Superior temporal gyrus (tissue), 1 donor: ENCODE measurements at regions not wholly inside any gene's neighbourhood (a gene's known extent, or its start where the extent isn't known, plus 50 kb on each side); places are given as distances from the start of the nearest gene placed in this dataset.
"Not testable (repeated sequence)": the region's sequence is repeated elsewhere in the genome, so short reads cannot be mapped to it uniquely, and the experiment has no call there.

ENCODE experiments used
- DNase-seq: peaks from one replicate; pipeline ENCODE4 v3.0.0-alpha.2; 2016; ENCODE audit errors: extremely low spot score

DNA sequence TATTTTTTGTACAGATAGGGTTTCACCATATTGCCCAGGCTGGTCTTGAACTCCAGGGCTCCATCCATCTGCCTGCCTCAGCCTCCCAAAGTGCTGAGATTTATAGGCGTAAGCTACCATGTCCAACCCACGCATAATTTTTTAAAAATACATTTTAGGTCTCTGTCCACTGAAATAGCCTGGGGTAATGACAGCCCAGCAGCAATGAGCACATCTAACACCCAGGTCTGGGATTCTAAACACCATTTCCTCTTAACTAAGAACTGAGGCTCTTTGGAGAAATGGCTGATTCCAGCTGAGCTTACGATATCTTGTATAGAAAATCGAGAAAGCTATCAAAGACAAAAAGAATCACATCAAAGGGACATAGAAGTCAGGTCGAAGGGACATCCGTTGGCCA, 245.3 kb downstream of the PARN start:
- no peak for DNase-seq

DNA sequence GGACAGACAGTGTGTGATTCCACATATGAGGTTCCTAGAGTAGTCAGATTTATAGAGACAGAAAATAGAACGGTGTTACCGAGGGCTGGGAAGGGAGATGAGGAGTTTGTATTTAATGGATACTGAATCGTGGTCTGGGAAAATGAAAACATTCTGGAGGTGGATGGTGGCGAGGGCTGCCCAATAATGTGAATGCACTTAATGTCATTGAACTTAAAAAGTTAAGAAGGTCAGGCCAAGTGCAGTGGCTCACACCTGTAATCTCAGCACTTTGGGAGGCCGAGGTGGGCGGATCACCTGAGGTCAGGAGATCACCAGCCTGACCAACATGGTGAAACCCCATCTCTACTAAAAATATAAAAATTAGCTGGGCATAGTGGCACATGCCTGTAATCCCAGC, 246.2 kb downstream of the PARN start:
- DNase-seq = not testable (repeated sequence)

DNA sequence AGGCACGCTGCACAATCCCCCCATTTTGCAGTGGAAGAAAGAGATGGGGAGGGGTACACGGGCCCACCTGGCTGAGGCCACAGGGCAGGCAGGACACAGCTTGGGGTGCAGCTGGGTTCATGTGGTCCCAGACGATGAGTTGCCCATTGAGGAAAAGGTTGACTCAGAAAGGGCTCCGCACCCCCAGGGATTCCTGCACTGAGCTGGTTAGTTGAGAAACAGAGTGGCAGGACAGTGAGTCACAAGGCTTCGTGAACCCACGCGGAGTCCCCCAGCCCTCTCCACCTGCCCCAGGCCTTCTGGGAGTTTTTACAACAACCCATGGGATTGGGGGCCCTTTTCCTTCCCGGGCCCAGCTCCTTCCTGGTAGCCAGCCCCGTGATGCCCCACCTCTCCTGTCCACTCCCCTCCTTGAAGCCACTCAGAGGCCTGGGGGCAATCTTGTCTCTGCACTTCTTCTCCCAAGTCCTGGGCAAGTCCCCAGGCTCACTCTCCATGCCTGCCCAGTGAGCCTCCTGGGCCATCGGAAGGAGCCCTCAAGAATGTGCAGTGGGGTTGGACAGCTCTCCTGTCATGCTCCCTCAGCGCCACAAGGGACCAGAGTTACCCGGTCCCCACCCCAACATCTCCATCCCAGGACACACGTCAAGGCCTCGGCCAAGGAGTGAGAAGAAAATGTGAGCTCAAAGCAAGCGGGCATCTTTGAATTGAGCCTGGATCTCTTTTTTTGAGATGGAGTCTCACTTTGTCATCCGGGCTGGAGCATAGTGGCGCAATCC, 251.2 kb downstream of the PARN start:
- DNase-seq = no peak

DNA sequence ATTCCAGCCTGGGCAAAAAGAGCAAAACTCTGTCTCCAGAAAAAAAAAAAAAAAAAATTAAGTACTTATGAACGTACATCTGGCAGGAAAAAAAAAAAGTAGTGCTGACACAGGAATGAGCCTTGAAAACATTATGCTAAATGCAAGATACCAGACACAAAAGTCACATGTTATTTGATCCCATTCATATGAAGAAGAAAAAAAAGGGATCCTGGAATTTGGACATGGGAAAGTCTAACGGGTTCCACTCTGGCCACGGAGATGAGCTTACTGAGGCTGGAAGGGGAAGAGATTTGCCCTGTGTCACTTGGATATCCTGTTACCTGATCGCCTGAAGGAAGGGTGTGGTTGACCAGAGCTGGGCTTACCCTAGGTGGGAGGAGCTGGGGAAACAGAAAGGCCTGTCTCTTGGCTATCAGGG, 251.9 kb downstream of the PARN start:
- DNase-seq = no peak

DNA sequence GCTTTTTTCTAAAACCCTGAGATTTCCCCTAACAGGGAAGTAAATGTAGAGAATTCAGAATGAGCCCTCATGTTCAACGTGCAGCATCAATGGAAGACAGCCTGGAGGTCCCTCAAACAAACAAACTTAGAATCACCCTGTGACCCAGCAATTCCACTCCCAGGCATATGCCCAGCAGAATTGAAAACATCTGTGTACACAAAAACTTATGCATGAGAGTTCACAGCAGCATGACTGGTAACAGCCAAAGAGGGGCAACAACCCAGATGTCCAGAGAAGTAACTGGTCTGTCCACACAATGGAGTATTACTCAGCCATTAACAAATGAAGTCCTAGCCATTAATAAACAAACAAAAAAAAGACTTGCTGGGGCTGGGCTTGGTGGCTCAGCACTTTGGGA, 252.7 kb downstream of the PARN start:
- DNase-seq = no peak

DNA sequence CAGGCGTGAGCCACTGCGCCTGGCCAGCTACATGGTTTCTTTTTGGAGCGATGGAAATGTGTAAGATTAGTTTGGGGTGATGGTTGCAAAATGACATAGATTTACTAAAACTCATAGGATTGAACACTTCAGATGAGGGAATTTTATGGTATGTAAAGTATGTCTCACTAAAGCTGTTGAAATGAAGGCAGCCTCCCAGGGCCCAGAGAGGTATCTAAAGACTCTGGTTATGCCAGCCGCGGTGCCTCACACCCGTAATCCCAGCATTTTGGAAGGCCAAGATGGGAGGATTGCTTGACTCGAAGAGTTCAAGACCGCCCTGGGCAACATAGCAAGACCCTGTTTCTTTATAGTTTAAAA, 254.9 kb downstream of the PARN start:
- DNase-seq = no peak

DNA sequence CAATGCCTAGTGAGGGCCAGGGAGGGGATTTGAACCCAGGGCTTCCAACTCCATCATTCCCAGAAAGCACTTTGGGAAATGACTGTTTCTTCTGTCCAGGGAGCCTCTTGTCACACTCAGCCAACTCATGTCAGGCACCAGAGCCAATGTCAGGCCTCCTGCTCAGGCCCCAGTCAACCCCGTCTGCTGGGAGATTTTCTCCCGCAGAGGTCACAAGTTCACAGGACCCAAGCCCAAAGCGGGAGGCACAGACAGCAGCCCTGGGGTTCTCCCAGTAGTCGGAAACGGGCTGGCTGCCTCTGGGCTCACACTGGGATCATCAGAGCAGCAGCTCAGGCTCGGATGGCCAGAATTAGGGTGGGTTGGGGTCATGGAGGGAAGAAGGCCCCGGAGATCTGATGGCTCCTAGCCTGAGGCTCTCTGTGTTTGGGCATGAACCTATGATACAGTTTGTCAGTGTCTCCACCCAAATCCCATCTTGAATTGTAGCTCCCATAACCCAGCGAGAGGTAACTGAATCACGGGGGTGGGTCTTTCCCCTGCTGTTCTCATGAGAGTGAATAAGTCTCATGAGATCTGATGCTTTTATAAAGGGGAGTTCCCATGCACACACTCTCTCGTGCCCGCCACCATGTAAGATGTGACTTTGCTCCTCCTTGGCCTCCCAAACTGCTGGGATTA, 255.5 kb downstream of the PARN start:
- DNase-seq = no peak

DNA sequence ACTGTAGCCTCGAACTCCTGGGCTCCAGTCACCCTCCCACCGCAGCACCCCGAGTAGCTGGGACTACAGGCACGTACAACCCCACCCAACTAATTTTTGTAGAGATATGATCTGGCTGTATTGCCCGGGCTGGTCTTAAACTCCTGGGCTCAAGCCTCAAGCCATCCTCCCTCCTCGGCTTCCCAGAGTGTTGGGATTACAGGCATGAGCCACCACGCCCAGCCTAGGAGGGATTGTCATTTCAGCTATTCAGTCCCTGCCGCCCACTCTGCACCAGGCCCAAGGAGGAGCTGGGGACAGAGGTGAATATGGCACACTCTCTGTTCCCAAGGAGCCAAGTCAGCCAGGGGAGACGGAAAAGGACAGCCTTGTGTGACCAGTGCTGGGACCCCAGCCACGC, 256.2 kb downstream of the PARN start:
- no peak for DNase-seq

DNA sequence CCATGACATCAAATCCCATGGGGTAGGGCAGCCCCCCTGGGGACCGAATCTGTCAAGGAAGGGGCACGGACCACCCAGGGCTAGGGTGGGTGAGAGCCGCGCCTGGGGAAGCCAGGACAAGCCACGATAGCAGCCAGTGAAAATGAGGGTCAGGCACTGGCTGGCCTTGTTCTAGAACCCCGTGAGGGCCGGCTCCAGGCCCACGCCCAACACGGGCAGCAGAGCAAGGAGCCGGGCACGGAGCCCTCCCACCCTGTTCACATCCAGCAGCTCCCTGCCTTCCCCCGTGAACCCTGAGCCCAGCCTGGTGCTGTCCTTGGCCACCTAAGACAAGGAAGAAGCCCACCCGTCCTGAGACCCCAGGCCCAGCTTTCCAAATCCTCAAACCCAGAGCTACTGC, 256.7 kb downstream of the PARN start:
- no peak for DNase-seq

DNA sequence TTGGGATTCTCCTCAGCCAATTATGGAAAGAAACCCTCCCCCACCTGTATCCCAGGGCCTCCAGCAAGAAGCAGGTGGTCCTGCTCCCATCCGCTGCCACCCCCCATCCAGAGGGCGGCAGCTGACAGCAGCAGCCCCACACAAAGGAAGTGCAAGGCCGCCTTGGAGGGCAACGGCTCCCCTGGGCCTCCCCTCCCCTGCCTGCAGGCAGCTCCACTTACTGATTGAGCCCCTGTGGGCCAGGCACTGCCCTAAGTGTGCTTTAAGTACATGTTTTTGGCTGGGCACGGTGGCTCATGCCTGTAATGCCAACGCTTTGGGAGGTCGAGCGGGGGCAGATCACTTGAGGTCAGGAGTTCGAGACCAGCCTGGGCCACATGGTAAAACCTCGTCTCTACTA, 257.6 kb downstream of the PARN start:
- DNase-seq = no peak

DNA sequence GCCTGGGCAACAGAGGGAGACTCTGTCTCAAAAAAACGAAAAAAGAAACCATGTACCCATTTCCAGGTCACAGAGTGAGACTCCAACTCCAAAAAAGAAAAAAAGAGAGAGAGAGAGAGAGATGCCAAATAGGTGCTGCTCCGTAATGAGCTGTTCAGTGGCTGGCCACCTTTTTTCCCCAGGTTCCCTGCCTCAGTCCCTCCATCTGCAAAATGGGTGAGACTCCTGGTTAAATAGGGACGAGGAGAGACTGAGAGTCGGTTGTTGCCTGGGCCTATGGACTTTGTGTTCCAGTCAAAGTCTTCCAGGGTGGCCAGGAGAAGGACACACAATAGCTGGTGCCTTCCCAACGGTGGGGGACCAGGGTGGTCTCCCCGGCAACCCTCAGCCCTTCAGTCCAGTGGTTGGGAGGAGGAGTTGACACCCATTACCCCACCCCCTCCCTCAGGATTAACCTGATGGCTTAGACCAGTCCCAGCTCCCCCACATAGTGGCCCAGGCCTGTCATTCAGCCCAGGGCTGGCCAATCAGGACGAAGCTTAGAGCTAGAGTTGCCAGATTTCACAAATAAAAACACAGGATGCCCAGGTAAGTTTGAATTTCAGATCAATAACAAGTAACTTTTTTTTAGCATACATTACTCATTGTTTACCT, 258.2 kb downstream of the PARN start:
- DNase-seq = no peak

DNA sequence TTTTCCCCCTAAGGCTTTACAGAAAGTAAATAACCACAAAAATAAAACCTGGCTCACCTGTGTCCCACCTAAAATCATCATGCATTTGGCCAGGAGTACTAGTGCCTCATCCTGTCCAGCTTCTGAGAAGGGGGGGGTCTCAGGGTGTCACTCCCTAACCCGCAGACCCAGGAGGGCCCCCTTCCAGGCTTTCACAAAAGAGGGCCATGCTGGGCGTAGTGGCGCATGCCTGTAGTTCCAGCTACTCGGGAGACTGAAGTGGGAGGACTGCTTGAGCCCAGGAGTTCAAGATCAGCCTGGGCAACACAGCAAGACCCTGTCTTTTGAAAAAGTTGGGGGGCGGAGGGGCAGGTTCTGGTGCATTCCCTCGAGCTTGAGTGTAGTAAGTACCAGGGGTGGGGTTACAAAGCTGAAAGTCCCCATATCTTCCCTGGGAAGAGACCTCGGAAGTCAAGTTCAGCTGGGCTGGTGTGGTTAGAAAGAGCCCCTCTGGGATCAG, 259.3 kb downstream of the PARN start:
- no peak for DNase-seq

DNA sequence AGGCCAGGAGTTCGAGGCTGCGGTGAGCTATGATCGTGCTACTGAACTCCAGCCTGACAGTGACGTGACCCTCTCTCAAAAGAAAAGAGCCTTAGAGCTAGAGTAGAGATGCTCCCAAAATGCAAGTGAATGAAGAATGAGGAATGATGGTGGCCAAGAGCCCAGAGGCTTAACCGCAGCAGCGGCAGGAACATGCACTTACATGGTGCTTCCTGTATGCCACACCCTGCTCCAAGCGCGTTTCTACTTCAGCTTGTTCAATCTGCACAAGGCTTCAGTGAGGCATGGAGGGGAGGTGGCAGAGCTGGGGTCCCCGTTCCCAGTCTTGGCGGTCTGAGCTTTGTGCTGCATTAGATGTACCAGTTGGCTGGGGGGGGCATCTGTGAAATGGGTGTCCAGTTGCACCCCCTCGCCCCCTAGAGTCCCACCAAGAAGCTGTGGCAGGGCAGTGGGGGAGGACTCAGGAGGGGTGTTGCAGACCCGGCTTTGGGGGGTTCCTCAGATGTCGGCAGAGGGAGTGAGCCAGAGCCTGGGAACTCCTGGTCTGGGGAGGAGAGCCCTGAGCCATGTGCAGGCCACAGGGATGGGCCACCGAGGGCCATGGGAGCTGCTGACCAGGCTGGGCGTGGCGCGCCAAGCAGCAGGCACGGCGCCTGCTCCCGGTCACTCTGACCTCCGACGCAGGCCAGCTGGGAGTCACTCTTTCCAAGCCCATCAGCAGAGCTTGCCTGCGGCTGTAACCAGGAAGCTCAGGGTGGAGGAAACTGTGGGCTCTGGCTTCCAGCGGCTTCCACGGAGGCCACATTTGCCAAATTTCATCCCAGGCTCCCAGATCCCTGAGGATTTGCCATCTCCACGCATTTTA, 260.1 kb downstream of the PARN start:
- no peak for DNase-seq

DNA sequence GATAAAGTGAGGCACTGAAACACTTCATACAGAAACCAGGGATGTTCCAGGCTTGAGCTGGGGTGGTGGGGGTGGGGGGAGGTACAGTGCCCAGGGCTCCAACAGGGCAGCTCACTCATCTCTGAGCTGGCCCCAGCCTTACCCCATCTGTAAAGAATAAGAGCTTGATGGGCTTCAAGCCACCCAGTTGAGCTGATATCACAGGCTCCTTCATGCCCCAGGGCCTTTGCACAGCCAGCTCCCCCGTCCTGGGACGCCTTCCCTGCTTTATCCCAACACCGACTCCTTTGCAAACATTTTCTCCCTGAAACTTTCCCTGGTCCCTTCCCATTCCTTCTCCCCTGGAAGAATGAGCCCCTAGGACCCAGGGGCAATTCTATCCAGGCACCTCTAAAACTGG, 261.7 kb downstream of the PARN start:
- no peak for DNase-seq

DNA sequence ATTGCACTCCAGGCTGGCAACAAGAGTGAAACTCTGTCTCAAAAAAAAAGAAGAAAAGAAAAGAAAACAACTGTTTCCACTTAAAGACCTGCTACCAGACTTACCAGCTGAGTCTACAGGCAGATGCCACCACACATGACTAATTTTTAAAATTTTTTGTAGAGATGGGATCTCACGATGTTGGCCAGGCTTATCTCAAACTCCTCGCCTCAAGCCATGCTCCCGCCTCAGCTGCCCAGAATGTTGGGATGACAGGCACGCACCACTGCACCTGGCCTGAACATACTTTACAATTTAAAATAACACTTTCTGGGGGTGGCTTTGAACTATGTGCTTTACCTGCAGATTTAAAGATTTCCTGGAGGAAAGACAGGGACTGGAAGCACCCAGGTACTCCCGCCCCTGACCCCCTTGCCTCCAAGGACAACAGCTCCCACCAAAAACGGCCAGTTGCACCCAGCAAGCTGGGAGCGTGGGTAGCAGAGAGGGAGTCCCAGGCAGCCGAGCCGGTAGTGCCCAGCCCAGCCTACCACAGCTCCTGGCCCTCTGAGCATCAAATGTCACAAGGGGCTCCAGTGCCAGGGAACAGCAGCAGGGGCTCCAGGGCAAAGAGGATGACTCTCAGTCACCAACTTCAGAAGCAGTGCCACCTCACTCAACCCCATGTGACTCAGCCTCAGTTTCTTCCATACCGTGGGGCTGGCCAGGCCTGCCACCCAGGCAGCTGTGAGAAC, 262.9 kb downstream of the PARN start:
- no peak for DNase-seq

DNA sequence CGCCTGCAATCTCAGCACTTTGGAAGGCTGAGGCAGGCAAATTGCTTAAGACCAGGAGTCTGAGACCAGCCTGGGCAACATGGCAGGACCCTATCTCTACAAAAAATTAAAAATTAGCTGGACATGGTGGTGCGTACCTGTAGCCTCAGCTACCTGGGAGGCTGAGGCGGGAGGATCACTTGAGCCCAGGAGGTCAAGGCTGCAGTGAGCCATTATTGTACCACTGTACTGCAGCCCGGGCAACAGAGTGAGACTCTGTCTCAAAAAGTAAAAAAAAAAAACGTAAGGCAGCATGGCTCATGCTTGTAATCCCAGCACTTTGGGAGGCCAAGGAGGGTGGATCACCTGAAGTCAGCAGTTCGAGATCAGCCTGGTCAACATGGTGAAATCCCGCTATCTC, 263.6 kb downstream of the PARN start:
- no peak for DNase-seq

DNA sequence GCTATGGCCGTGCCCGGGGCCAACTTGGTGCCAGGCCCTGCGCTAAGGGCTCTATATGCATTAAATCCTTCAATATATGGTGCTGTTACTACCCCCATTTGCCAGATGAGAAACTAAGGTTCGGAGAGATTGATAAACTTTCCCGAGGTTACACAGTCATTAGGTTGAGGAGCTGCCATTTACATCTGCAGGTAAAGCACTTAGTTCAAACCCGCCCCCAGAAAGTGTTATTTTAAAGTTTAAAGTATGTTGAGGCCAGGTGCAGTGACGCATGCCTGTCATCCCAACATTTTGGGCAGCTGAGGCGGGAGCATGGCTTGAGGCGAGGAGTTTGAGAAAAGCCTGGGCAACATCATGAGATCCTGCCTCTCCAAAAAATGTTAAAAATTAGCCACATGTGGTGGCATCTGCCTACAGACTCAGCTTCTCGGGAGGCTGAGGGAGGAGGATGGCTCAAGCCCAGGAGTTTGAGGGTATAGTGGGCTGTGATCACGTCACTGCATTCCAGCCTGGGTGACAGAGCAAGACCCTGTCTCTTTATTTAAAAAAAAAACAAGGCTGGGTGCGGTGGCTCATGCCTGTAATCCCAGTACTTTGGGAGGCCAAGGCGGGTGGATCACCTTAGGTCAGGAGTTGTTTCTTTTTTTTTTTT, 264.7 kb downstream of the PARN start:
- DNase-seq = no peak

DNA sequence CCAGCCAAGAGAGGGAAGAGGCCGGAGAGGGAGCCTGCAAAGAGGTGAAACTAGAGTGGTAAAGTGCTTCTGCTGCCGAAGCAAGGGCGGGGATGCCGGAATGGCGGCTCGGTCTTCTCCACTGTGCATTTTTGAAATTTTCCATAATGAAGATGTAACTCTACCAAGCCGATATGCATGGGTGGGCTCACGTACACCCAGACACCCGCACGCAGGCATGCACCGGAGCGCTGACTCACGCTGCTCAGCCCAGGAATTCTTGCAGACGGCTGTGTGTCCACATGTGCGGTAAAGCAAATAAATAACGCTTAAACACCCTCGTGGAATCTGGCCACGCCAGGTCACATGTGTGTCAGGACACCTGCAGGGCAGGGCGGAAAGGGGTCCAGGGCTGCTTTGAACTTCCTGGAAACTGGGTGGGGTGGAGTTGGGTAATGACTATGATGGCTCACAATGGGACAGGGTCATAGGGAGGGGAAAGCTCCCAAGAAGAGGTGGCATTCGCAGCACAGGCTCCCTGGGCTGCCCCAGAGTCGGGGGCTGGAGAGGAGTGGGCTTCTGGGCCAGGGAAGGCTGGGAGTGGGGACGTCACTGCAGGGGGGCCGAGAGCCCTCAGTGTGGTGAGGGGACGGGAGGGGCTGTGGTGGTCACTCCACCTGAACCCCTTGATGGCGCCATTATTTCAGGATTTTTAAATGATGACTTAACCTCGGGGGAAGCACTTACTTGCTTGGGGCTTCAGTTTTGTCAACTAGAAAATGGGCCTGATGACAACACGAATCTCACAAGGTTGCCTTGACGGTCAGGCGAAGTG, 265.5 kb downstream of the PARN start:
- DNase-seq = no peak

DNA sequence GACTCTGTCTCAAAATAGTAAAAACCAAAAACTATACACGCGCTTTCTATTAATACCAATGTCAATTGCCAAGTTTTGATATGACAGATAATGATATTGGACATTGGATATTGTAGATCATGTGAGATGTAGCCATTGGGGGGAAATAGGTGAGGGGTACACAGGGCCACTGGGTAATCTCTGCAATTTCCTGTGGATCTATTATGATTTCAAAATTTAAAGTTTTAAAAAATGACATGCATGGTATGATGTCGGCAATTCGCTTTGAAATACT, 266.0 kb downstream of the PARN start:
- DNase-seq = no peak

DNA sequence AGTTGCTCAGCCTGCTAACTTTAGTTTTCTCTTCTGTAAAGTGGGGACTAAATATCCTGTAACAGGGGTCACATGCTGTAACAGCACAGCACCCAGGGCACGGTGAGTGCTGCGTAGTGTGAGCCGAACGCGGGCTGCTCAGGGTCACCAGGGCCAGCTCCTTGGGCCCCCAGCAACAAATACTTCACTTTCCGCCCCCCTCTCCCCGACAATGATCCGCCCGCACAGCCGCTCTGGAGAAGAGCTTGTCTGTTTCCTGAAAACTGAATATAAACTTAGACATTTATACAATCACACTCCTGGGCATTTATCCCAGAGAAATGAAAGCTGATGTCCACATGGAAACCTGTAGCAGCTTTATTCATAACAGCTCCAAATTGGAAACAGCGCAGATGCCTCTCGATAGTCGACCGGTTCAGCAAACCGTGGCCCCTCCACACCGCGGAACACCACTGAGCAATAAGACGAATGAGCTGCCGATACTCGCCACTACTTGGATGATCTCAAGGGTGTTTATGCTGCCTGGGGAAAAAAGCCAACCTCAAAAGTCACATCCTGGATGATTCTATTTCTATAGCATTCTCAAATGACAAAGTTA, 267.2 kb downstream of the PARN start:
- peak; percentile 25 for DNase-seq
